ENCODE measurements at regions not wholly inside any gene's neighbourhood (a gene's known extent, or its start where the extent isn't known, plus 50 kb on each side); places are given as distances from the start of the nearest gene placed in this dataset.

GRCh38 chr15:95655089-95655607 is 675.4 kb upstream of the NR2F2 start:
- in situ Hi-C loops (cut with MboI; ENCODE audit: low pct_unique_long_range_greater_than_20kb, low sequenced_read_pairs, unreplicated experiment): no loop called here
- DNase-seq (ENCODE audit: low spot score): no peak
- TF ChIP-seq CTCF (IDR thresholded peaks at IDR 0.05; ENCODE audit: extremely low read depth, insufficient read depth, missing control alignments): no peak

- in situ Hi-C loops (cut with MboI; ENCODE audit: low pct_unique_long_range_greater_than_20kb, low sequenced_read_pairs, unreplicated experiment): no loop called here
- no peak for DNase-seq (ENCODE audit: low spot score)
- TF ChIP-seq CTCF (IDR thresholded peaks at IDR 0.05; ENCODE audit: extremely low read depth, insufficient read depth, missing control alignments): no peak
These were observed 673.9 kb upstream of the NR2F2 start for GRCh38 chr15:95656595-95656994.

- in situ Hi-C loops (cut with MboI; ENCODE audit: low pct_unique_long_range_greater_than_20kb, low sequenced_read_pairs, unreplicated experiment): no loop called here
- TF ChIP-seq CTCF (IDR thresholded peaks at IDR 0.05; ENCODE audit: extremely low read depth, insufficient read depth, missing control alignments): no peak
- no peak for DNase-seq (ENCODE audit: low spot score)
These were observed 671.7 kb upstream of the NR2F2 start for GRCh38 chr15:95658799-95659198.

GRCh38 chr15:95659656-95660055 is 670.8 kb upstream of the NR2F2 start:
- TF ChIP-seq CTCF (IDR thresholded peaks at IDR 0.05; ENCODE audit: extremely low read depth, insufficient read depth, missing control alignments): no peak
- in situ Hi-C loops (cut with MboI; ENCODE audit: low pct_unique_long_range_greater_than_20kb, low sequenced_read_pairs, unreplicated experiment): no loop called here
- DNase-seq (ENCODE audit: low spot score): no peak

- in situ Hi-C loops (cut with MboI; ENCODE audit: low pct_unique_long_range_greater_than_20kb, low sequenced_read_pairs, unreplicated experiment): no loop called here
- TF ChIP-seq CTCF (IDR thresholded peaks at IDR 0.05; ENCODE audit: extremely low read depth, insufficient read depth, missing control alignments): no peak
- DNase-seq (ENCODE audit: low spot score): no peak
These were observed 667.9 kb upstream of the NR2F2 start for GRCh38 chr15:95662638-95663037.

GRCh38 chr15:95663156-95664100 is 667.1 kb upstream of the NR2F2 start:
- in situ Hi-C loops (cut with MboI; ENCODE audit: low pct_unique_long_range_greater_than_20kb, low sequenced_read_pairs, unreplicated experiment): no loop called here
- DNase-seq (ENCODE audit: low spot score): no peak
- no peak for TF ChIP-seq CTCF (IDR thresholded peaks at IDR 0.05; ENCODE audit: extremely low read depth, insufficient read depth, missing control alignments)
